ENCODE measurements at regions not wholly inside any gene's neighbourhood (a gene's known extent, or its start where the extent isn't known, plus 50 kb on each side); places are given as distances from the start of the nearest gene placed in this dataset.

DNA sequence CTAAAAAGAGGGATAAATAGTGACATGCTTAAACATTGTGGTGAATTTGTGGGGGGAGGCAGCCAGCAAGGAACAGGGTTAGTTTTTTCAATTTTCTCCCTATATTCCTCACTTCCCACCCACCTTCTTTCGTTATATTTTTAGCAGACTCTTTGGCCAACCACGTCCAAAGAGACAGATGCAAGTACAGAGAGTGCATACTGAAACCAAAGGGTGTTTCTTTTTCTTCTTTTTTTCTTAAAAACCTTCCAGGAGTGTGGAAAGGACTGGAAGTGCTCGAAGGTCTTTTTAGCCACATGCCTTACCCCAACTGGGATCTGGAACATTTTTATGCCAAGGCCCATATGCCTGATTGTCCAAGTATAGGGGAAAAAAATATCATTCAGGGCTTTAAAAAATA lies 59.0 kb downstream of the TNP1 start:
- intact Hi-C loops (cut with micrococcal nuclease; ENCODE audit: unreplicated experiment): no loop called here
- in situ Hi-C loops (cut with HindIII; ENCODE audit: extremely low pct_ligation_motif_present, low pct_unique_long_range_greater_than_20kb): no loop called here
- H3K4me1 ChIP-seq (ENCODE audit: insufficient read depth, low read length): no peaks in the 10 kb centered on the region
- H4K20me1 ChIP-seq (ENCODE audit: insufficient read depth, low read length): no peaks in the 10 kb centered on the region
- no peaks in the 10 kb centered on the region for H3K9me3 ChIP-seq (ENCODE audit: low read length)
- H3K4me3 ChIP-seq (replicated peaks in 1 of 3; ENCODE audit: insufficient read depth in 1 of 3, low read depth in 2 of 3, low read length in 3 of 3): no peak overlapping the region
- H3K79me2 ChIP-seq (ENCODE audit: insufficient read depth, low read length): no peaks in the 10 kb centered on the region
- 0% methylated on average over 3 of the region's 3 CpGs for WGBS (ENCODE audit: low lambda C conversion rate)
- no peak overlapping the region for H2AFZ ChIP-seq (ENCODE audit: low read length)
- H3K36me3 ChIP-seq (replicated peaks in 1 of 2; ENCODE audit: control insufficient read depth in 1 of 2, insufficient read depth in 2 of 2, low read length in 2 of 2): no peaks in the 10 kb centered on the region
- POLR2A ChIA-PET: no interaction called here
- FAIRE-seq (no peak), ATAC-seq (no peak), DNase-seq (ENCODE audit: low spot score) (no peak)
- no peak overlapping the region for H3K4me2 ChIP-seq (ENCODE audit: low read depth, low read length)
- BruUV-seq (replicated peaks): no TSS peak
- H3K9ac ChIP-seq (ENCODE audit: insufficient read depth, low read depth, low read length): no peak overlapping the region
- no peak overlapping the region for H3K27ac ChIP-seq (ENCODE audit: extremely low read length, insufficient read depth, low read length)
- CTCF ChIA-PET (ENCODE audit: low intra/inter-chr PET ratio, low total read pairs): no interaction called here
- 0 out of 5 replicates have a peak, but pooled peaks cover 0 to 5% of the 10 kb centered on the region in 2 experiments for H3K27me3 ChIP-seq (ENCODE audit: control insufficient read depth in 1 of 2, insufficient read depth in 2 of 2, low read length in 2 of 2)
- TF ChIP-seq BHLHE40 (IDR thresholded peaks at IDR 0.05; ENCODE audit: low read length) (no peak), ZNF766 (CRISPR knock-in tag; IDR thresholded peaks at IDR 0.05; ENCODE audit: borderline replicate concordance) (no peak), HNRNPUL1 (IDR thresholded peaks at IDR 0.05; ENCODE audit: low read depth, low read length) (no peak), ZNF570 (CRISPR knock-in tag; IDR thresholded peaks at IDR 0.05; ENCODE audit: borderline replicate concordance) (no peak), ZNF101 (CRISPR knock-in tag; IDR thresholded peaks at IDR 0.05; ENCODE audit: borderline replicate concordance, low read depth) (no peak), ARNTL (CRISPR knock-in tag; IDR thresholded peaks at IDR 0.05) (no peak), ZBTB1 (CRISPR knock-in tag; IDR thresholded peaks at IDR 0.05; ENCODE audit: borderline replicate concordance) (no peak), ZNF160 (CRISPR knock-in tag; IDR thresholded peaks at IDR 0.05) (no peak), ONECUT2 (CRISPR knock-in tag; IDR thresholded peaks at IDR 0.05) (no peak)
- TF ChIP-seq, protein P1, sequence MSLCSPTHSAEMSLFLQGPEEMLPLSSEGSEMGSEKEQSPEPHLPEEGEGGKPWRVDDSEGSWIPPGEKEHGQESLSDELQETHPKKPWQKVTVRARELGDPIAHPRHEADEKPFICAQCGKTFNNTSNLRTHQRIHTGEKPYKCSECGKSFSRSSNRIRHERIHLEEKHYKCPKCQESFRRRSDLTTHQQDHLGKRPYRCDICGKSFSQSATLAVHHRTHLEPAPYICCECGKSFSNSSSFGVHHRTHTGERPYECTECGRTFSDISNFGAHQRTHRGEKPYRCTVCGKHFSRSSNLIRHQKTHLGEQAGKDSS (CRISPR knock-in tag; IDR thresholded peaks at IDR 0.05; ENCODE audit: borderline replicate concordance, low read depth): no peak
- TF ChIP-seq, protein P2, sequence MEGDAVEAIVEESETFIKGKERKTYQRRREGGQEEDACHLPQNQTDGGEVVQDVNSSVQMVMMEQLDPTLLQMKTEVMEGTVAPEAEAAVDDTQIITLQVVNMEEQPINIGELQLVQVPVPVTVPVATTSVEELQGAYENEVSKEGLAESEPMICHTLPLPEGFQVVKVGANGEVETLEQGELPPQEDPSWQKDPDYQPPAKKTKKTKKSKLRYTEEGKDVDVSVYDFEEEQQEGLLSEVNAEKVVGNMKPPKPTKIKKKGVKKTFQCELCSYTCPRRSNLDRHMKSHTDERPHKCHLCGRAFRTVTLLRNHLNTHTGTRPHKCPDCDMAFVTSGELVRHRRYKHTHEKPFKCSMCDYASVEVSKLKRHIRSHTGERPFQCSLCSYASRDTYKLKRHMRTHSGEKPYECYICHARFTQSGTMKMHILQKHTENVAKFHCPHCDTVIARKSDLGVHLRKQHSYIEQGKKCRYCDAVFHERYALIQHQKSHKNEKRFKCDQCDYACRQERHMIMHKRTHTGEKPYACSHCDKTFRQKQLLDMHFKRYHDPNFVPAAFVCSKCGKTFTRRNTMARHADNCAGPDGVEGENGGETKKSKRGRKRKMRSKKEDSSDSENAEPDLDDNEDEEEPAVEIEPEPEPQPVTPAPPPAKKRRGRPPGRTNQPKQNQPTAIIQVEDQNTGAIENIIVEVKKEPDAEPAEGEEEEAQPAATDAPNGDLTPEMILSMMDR (CRISPR knock-in tag; IDR thresholded peaks at IDR 0.05): no peak
- TF ChIP-seq, protein P3, sequence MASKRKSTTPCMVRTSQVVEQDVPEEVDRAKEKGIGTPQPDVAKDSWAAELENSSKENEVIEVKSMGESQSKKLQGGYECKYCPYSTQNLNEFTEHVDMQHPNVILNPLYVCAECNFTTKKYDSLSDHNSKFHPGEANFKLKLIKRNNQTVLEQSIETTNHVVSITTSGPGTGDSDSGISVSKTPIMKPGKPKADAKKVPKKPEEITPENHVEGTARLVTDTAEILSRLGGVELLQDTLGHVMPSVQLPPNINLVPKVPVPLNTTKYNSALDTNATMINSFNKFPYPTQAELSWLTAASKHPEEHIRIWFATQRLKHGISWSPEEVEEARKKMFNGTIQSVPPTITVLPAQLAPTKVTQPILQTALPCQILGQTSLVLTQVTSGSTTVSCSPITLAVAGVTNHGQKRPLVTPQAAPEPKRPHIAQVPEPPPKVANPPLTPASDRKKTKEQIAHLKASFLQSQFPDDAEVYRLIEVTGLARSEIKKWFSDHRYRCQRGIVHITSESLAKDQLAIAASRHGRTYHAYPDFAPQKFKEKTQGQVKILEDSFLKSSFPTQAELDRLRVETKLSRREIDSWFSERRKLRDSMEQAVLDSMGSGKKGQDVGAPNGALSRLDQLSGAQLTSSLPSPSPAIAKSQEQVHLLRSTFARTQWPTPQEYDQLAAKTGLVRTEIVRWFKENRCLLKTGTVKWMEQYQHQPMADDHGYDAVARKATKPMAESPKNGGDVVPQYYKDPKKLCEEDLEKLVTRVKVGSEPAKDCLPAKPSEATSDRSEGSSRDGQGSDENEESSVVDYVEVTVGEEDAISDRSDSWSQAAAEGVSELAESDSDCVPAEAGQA (IDR thresholded peaks at IDR 0.05; ENCODE audit: low read depth): no peak
- TF ChIP-seq, protein P3 (CRISPR knock-in tag; IDR thresholded peaks at IDR 0.05; ENCODE audit: borderline replicate concordance): no peak
- TF ChIP-seq, protein P4, sequence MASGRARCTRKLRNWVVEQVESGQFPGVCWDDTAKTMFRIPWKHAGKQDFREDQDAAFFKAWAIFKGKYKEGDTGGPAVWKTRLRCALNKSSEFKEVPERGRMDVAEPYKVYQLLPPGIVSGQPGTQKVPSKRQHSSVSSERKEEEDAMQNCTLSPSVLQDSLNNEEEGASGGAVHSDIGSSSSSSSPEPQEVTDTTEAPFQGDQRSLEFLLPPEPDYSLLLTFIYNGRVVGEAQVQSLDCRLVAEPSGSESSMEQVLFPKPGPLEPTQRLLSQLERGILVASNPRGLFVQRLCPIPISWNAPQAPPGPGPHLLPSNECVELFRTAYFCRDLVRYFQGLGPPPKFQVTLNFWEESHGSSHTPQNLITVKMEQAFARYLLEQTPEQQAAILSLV (CRISPR knock-in tag; IDR thresholded peaks at IDR 0.05; ENCODE audit: borderline replicate concordance): no peak
- TF ChIP-seq, protein P5, sequence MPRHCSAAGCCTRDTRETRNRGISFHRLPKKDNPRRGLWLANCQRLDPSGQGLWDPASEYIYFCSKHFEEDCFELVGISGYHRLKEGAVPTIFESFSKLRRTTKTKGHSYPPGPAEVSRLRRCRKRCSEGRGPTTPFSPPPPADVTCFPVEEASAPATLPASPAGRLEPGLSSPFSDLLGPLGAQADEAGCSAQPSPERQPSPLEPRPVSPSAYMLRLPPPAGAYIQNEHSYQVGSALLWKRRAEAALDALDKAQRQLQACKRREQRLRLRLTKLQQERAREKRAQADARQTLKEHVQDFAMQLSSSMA (CRISPR knock-in tag; IDR thresholded peaks at IDR 0.05): no peak

Measured in HepG2 (cell line).